RPMI8226 (cell line): ENCODE measurements at regions not wholly inside any gene's neighbourhood (a gene's known extent, or its start where the extent isn't known, plus 50 kb on each side); places are given as distances from the start of the nearest gene placed in this dataset.
"Not testable (repeated sequence)": the region's sequence is repeated elsewhere in the genome, so short reads cannot be mapped to it uniquely, and the experiment has no call there.

Source experiments
- DNase-seq: peaks from one replicate; pipeline ENCODE4 v3.0.0-alpha.2; 2015

DNA sequence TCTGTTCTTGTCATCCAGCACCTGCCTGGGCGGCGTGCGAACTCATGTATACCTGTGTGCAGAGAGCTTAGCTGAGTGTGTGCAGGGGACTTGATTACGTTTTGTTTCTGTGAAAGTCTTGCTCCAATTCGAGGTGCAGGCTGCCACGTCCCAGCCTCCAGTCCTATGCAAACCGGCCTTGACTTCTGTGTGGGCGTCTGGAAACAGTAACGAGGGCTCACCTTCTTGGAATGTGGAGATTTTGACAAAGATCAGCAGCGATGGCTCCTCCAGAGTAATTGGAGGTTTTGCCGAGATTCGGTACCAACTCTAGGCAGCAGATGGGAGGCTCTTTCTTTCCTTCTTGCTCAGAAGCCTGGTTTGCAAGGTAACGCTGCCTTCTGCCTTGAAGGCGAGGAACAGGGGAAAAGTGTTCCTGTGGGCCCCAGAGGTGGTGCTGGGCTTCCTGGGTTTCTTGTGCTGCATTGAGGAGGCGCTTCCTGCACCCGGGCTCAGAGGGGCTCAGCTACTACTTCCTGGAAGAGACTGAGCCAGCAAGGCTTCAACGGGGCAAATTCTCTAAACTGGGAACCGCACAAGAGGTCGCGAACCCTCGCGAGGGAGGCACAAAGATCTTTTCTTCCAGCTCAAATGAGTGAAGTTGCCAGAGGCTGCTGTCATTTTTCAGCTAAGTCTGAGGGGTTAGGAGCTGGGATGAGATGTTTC, 249.0 kb downstream of the AACS start:
- no peak for DNase-seq

DNA sequence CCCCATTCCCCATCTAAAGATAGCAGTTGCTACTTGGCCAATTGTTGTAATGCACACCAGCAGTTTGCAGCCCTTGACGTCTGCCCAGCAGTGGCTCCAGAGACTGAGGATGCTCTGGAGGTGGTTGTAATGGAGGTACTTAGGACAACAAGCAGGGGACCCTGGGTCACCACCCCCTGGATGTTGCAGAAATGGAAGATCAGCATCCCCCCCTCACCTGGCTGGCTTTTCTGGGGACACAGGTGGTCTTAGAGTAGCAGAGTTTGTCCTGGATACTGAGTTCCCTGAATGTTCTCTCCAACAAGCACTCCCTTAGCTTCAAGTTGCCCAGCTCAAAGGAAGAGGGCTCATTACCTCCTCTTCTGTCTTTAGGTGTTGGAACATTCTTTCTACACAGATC, 250.5 kb downstream of the AACS start:
- DNase-seq = no peak

DNA sequence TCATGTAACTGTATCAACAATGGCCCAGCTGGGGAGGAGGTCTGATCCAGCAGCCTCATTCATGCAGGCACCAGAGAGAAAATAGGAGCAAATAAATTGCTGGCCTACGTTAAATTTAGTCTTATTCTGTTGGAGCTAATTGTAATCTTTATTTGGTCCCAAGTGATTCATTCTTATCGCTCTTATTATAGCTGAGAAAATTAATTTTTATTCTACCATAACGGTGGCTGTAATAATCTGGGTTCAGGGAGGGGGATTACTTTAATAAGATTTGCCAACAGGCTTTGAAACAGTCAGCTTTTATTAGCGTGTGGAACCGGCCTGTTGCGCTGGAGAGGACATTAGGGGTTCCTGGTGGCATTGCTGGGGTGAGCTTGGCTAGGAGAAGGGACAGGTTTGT, 254.9 kb downstream of the AACS start:
- no peak for DNase-seq

DNA sequence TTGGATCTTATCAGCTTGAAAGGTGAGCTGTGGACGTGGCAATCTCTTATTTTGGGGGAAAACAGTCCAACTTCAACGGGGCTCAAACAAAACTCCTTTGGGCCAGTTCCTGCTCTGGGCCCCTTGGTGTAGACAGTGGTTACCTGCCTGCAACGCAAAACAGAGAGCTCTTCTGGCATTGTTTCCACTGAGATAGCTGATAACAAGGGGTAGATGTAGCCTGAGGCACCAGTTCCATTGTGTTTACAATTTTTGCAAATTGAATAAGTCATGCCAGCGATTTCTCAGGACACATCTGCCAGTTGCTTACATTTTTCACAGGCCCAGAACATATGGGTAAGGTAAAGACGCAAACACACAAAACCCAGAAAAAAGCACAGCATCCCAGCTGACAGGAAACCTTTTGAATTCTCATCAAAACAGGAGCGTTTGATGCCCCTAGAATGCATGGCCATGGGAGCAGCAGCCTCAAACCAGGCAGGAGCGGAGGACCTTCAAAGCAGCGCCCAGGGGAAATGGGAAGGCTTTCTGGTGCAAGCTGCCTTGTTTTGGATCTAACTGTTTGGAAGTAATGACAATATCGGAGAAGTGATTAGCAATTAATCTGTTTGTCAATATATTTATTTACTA, 259.7 kb downstream of the AACS start:
- no peak for DNase-seq

DNA sequence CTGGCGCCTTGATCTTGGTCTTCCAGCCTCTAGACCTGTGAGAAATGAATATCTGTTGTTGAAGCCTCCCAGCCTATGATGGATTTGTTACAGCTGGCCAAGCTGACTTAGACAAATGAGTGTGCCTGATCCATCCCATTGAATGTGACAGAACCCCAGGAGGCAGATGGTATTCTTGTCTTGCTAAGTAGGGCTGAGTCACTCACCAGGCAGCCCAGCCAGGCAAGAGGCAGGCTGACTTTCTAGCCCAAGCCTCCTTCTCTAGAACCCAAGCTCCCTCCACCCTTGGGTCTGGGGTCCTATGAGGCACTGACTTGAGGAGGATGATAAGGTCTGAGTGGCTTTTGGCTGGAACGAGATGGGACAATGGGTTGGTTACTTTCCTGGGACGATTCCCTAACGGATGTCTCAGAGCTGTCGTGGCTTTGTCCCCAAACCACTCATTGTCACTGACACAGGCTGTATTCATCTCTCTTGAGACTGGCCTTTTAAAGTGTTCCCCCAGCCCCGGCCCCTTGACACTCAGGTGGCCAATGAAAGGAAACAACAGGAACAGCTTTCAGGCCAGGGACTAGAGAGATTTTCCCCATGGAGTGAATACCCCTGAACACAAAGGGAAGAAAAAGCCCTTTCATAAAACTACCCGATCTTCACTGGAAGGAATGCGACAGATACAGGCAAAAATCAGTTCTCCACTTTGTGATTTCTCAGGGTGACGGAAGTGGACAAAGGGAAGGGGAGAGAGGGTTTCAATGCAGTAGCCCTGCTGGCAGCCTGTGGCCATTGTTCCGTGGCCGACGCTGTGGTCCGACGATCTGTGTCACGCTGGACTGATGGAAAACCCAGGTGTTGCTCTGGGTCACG, 264.2 kb downstream of the AACS start:
- no peak for DNase-seq

DNA sequence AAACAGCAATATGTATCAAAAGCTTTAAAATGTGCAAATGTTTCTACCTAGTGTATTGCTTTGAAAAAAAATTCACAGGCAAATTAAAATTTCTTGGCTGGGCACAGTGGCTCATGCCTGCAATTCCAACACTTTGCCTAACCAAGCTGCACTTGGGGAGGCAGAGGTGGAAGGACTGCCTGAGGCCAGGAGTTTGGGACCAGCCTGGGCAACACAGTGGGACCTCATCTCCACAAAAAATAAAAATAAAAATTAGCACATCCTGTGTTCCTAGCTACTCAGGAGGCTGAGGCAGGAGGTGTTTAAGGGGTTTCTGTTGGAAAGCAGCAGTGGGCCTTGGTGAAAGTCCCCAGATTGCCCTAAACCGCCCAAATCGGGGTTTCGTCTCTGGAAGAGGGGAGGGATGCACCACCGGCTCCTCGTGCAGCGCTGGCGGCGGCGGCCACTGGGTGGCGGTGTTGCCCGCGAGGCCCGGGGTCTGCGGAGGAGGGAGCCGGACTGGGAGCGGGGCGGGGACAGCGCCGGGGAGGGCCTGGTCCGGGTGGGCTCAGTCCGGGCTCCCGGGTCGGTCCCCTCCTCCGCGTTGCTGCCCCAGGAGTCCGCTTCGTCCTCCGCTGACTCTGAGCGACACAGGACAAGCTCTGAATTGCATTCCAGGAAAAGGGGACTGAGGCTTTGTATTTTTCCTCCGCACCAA, 265.6 kb downstream of the AACS start:
- DNase-seq = peak; percentile 54

DNA sequence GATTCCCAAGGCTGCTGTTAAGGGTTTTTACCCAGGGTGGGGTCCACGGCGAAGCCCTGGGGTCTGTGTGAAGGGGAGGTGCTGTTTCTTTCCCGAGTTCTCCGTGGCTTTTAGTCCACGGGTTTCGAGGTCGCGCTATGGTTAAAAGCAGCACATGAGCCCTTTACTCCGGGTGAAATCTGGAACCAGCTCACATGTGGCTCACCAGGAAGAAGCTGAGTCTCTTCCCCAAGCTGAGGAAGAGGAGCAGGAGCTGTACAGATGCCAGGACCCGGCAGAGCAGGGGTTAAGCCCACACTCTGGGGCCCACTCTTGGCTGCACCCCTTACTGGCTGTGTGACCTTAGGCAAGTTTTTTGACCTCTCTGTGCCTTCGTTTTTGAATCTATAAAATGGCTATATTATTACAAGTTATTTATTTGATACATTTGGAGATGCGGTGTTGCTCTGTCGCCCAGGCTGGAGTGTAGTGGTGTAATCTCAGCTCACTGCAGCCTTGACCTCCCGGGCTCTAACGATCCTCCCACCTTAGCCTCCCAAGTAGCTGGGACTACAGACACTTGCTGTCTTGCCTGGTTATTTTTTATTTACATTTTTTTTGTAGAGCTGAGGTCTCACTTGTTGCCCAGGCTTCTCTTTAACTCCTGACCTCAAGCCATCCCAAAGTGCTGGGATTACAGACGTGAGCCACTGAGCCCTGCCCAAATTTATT, 266.3 kb downstream of the AACS start:
- DNase-seq = no peak

DNA sequence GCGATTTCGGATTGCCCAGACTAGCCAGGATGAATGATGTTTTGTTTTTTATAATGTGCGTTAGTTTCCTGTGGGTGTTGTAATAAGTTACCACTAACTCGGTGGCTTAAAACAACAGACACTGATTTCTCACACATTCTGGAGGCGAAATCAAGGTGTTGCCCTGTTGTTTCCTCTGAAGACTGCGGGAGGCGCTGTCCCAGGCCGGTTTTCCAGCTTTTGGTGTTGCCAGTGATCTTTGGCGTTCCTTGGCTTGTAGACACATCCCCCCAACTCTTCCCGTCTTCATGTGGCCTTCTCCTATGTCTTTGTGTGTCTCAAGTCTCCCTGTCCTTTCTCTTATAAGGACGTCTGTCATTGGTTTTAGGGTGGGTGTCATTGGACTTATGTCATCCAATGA, 267.7 kb downstream of the AACS start:
- DNase-seq = no peak

DNA sequence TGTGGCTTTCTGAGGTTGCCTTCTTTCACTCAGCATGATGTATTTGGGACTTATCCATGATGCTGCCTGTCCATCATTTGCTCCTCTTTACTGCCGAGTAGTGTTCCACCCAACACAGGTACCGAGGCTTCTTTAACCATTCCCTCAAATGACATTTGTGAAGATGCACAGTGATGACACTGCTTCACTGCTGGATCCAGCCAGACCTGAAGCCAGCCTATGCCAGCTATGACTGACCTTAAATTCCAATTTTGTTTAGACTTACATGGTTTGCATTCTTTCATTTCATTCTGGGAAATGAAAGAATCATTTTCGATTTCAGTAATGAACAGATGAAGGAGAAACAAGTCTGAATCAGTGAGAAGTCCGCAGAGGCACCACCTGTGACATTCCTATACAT, 271.0 kb downstream of the AACS start:
- DNase-seq = no peak

DNA sequence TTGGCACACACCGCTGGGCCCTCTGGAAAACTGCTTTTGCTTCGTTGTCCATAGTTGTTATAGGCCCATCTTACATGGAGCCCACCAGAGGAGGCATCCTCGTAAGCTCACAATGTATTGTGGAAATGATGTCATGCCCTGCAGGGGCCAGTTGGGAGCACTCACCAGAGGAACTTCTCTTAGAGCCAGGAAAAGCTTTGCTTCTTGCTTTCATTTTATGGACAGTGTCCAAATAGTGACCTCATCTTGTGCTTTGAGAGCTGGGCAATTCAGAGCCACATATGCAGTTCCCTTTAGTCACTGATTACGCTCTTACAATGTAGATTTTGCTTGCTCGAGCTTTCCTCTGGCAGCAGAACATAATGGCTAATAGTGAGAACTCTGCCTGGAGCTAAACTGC, 275.6 kb downstream of the AACS start:
- DNase-seq = peak; percentile 75

DNA sequence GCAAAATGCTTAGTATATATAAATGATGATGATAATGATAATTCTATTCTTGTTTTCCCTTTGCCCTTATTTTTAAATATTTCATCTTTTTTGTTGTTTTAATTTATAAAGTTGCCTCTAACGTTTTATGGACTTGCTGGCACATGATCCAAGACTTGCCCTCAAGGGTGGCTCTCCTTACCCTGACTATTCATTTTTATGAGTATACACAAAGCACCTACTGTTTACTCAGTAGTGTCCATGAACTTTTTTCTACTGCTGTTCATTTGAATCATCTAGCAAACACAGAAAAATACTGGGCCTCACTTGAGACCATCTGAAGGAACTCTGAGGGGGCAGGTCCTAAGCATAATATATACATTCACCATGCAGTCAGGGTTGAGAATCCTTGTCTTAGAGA, 276.2 kb downstream of the AACS start:
- DNase-seq = no peak

DNA sequence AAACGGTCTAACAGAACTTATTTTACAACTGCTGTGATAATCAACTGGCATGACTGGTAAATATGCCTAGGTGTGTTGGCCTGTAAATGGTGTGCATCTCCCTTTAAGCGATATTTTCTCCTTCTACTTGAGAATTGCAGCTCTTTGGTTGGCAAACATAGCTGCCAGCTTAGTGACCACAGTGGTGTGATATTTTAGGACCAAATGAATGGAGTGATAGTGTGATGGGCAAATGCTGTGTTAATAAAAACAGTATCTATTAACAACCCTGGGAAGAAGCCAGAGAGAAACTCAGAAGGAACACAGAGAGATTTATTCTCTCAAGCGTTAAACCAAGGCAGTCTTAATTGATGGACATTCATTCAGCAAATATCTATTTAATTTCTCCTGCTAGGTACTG, 278.4 kb downstream of the AACS start:
- DNase-seq = no peak

DNA sequence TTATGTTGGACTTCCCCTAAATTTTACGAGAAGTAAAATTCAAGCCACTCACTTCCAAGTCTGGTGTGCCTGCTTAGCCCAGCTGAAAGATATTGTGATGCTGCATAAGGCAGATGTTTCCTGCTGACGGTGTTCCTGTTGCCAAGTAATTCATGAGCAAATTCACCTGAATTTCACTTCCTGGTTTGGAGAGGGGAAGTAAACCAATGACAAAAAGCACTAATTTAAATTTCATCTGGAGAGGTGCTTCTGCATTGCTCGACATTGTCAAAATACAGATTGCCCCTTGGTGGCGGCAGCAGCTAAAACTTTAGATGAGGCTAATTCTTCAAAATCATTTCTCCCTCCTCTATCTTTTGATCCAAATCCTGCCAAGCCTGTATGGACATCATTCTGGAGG, 281.1 kb downstream of the AACS start:
- DNase-seq = peak; percentile 82

DNA sequence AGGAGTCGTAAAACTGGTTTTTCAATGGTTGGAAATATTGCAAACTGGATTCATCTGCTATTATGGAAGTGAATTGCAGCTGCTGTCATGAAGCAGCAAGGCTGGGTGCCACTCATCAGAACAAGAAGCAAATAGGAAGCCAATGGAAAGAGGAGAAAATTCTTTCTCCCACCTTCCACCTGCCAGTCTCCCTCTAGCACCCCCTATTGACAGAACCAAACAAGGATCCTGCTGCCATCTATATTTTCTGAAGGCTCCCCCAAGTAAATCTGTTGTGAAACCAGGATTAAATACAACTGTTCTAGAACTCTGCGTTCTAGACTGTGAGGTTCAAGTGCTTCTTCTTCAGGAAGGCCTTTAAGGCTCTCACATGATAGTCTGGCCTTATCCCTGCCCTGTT, 286.6 kb downstream of the AACS start:
- DNase-seq = no peak

DNA sequence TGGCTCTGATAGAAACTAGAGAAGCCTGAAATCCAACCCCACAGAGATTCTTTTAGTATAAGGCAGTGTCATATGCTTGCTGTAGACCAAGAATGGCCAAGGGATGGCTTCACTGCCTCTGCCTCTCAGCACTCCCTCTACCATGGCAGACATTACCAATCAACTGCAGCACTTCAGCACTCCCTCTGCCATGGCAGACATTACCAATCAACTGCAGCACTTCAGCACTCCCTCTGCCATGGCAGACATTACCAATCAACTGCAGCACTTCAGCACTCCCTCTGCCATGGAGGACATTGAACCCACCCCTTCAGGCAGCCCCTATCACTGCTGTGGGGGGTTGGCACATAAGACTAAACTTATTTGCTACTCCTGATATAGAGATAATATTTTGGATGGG, 287.8 kb downstream of the AACS start:
- not testable (repeated sequence) for DNase-seq

DNA sequence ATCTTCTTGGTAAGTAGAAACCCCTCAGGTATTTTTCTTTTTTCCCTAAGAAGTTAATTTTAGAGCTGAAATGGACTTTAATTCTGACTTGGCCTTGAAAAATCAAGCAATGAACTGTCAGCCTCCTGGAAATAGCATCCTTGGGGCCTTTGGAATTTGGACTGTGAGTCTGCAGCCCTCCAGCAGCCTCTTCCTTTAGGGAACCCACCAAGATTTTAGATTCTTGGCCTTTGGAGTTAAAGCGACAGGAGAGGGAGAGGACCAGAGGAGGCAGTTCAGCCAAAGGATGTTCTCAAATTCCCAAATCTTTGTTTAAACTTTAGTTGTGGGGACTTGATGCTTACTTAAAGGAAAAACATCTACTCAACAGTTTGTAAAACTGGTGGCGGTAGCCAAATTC, 288.6 kb downstream of the AACS start:
- no peak for DNase-seq

DNA sequence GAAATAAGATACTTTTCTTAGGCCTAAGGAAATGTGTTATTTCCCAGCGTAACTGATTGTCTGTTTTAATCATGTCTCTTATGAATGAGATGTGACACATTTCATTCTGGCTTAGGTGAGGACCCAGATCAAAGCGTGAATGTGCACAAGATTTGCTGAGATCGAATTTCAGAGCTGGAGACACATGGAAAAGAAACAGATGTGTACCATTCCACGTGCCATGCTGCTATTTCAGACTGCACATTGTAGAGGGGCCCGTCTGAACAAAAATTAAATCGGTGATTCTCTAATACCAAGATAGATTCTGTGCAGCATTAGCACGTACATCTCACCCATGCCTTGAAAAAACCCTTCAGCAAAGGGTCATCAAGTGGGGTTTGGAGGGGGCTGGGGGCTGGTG, 290.4 kb downstream of the AACS start:
- DNase-seq = no peak

DNA sequence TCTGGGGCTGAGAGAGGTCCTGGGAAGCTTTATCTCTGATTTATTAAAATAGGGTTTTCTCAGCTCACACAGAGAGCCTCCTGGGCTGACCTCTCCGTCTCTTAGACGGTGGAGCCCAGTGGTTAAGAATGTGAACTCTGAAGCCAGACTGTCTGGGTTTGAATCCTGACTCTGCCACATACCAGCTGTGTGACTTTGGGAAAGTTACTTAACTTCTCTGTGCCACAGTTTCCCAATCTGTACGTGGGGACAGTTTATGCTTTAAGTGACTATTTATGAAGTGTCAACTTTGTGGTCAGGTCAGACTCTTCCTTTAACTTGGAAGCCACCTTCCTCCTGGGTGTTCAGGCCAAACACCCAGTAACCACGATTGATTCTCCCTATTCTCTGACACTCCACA, 290.9 kb downstream of the AACS start:
- DNase-seq = no peak

DNA sequence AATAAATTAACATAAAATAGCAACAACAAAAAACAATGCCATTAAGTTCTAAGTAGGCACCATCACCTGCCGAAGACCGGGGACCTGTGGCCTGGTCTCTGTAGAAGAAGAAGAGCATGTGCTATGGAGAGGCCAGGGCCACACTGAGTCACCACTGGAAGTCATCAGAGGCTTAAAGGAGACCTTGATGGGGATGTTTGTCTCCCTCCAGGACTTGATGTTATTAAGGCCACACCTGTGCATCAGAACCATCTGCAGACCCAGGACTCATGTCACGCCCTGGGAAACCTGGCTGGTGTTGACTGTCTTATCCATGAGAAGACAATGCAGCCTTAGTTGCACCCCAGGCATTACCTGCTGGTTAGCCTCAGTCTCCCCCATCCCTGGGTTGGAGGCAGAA, 292.3 kb downstream of the AACS start:
- DNase-seq = no peak

DNA sequence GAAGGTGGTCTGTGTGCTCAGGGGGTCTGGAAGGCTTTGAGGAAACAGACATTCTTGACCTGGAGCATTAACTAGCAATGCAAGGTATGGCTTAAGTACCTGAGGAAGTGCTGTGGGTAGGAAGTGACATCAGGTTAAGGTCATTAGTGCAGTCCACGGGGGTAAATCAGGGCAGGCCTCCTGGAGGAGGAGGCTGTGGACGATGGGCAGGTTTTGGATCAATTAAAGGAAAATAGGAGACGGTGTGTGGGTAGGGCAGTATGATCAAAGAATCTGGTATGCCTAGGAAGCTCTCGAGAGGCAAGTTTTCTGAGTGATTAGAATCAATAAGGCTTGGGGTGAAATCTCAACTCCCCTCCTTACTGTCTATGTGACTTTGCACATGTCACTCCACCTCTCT, 295.3 kb downstream of the AACS start:
- no peak for DNase-seq

DNA sequence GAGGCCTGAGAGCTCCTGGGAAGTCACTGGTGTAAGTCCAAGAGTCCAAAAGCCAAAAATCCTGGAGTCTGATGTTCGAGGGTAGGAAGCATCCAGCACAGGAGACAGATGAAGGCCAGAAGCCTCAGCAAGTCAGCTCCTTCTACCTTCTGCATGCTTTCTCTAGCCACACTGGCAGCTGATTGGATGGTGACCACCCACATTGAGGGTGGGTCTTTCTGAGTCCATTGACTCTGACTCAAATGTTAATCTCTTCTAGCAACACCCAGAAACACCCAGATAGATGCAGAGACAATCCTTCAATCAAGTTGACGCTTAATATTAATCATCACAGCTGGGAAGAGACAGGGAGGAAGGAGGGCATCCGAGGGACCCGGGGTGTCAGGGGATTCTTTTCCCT, 305.8 kb downstream of the AACS start:
- DNase-seq = no peak

DNA sequence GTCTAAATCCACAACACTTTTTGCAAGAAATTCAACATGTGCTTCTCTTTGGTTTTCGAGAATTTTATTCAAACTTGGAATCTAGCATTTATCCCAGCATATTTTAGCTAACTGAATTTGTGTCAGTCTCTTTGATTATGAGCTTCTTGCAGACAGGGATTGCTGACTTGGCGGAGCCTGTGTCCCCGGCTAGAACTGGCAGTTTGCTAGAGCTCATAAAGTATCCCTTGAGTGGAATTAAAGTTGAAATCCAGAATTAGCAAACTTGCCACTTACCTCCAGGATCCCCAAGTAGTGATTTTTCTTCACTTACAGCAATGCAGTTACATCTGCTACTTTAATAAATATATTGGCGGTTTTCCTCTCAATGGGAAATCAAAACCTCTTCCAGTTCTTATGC, 306.9 kb downstream of the AACS start:
- DNase-seq = no peak

DNA sequence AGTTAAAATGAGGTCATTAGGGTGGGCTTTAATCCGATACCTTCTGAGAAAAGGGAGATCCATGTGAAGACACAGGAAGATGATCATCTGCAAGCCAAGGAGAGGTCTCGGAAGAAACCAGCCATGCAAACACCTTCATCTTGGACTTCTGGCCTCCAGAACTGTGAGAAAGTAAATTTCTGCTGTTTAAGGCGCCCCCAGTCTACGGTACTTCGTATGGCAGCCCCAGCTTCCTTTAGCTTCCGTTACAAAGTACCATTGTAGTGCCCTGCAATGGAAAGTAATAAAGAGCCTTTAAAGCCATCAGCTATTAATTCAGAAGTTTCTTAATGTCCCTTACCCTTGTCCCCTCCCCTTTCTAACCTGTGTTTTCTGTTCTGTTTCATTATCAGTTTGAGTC, 308.1 kb downstream of the AACS start:
- no peak for DNase-seq
